Hematopoietic multipotent progenitor cell treated with erythropoietin and hydrocortisone succinate and interleukin-3 and kit ligand, for 6 days (in vitro differentiated cells): ENCODE measurements at regions not wholly inside any gene's neighbourhood (a gene's known extent, or its start where the extent isn't known, plus 50 kb on each side); places are given as distances from the start of the nearest gene placed in this dataset.
"Not testable (repeated sequence)": the region's sequence is repeated elsewhere in the genome, so short reads cannot be mapped to it uniquely, and the experiment has no call there.

Source experiments
- DNase-seq: peaks from one replicate; pipeline ENCODE4 v3.0.0-alpha.2; 2015

DNA sequence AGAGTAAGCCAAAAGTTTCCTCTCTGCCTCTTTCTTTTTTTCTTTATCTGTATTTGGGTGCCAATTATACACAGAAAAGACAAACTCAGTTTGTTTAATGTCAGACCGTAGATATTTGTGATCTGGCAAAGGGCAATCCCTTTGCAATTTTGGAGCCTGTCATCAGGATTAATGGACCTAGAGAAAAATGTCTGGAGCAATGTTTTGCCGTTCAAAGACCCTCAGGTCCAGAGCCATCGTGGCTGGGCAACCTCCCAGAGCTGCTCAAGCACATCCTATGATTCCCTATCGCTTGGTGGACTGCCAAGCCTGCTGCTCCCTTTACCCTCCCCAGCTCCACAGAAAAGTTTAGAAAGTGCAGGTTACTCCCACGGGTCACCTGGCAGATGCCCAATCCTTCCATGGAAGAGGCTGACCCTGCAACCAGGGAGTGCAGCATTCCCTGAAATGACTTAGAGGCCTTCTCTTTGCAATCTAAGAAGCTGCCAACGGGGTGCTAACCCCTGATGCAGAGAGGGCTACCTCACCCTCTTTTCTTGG lies 112.5 kb upstream of the NGF start:
- no peak for DNase-seq

DNA sequence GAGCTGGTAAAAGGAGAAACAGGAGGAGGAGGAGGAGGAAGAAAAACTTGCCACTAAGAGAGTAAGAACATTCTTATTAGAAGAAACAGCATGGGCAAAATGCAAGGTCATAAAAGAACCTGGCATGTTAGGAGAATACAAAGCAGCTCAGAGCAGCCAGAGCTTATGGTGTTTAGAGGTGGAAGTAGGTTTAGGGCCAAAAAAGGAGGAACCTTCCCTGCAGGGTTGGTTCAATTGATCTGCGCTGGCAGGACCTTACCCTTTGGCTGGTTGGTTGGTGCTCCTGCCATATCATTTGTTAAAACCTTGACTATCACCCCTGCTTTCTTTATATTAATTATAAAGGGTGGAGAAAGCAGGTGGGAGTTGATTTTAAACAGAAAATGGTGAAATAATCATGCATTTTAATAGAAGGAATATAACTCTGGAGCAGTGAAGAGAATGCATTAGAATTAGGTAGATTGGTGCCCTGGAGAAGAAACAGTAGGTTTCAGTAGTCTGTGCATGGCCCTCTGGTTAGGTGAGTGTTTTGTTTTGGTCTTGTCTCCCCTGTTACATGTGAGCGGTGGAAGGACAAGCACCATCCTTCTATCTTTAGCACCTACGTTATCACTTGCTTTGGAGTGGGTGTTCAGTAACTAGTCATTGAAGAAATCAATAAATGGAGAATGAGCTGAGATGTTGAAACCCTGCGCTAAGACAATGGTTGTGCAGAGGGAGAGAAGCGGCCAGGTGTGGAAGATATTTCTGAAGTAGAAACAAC lies 110.4 kb upstream of the NGF start:
- no peak for DNase-seq

DNA sequence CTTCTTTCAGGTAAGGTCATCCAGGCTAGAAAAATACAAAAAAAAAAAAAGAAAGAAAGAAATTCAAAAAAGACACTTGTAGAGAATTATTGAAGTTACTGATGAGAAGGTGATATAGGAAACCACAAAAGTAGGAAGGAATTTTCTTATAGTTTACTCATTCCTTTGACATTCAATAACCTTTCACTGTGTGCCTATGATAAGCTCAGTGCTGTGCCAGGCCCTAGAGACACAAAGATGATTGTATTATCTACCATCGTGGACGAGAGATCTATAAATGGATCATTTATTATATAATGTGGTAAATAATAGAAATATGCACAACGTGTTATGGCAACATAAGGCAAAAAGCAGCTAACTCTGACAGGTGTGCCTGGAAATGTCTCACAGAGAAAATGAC lies 109.6 kb upstream of the NGF start:
- no peak for DNase-seq

DNA sequence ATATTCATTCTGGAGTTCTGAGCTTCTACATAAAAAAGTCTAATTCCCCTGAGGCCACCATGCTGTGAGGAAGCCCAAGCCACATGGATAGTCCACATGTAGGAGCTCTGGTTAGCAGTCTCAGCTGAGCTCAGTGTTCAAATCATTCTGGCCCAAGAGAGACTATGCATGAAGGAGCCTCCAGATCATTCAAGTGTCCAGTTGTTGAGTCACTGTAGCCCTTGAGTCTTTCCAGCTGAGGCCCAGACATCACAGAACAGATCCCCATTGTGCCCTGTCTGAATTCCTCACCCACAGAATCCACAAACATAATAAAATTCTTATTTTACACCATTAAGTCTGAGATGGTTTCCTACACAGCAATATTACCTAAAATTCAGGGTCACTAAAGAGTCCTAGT lies 107.0 kb upstream of the NGF start:
- no peak for DNase-seq

DNA sequence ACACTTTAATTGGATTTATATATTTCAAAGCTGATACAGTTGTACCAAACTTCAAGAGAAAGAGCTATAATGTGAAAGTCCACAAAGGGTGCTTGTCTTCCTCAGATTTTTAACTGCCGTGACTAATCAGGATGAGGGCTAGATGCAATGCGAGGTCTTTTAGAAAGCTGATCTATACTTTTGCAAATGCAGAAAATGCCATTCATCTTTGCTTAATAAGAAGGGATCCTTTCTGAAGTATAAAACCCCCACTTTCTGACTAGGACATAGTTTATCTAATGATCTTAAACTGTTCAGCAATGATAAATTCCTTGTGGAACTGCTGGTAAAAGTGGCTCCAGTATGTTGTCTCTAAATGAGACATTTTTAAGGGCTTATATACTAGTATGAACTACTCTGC lies 102.7 kb upstream of the NGF start:
- DNase-seq, result no peak

DNA sequence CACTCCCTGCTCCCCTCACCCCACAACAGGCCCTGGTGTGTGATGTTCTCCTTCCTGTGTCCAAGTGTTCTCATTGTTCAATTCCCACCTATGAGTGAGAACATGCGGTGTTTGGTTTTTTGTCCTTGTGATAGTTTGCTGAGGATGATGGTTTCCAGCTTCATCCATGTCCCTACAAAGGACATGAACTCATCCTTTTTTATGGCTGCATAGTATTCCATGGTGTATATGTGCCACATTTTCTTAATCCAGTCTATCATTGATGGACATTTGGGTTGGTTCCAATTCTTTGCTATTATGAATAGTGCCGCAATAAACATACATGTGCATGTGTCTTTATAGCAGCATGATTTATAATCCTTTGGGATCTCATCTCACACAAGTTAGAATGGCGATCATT lies 101.5 kb upstream of the NGF start:
- not testable (repeated sequence) for DNase-seq

DNA sequence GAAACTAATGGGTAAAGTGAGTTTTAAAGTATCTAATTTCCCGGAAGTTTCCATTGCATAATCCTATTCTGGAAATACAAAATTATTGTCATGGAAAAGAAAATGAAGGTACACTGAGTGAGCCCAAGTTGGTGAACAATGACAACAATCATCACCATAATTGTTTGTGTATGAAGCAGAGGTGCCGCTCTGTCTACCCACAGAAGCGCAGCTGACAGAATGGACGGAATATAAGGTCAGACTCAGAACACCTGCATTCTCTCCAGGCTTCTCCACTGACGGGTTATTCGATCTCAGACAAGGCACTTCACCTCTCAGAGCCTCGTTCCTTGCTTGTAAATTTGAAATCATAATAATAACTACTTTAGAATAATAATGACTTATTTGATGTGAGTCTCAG lies 99.1 kb upstream of the NGF start:
- DNase-seq, result no peak

DNA sequence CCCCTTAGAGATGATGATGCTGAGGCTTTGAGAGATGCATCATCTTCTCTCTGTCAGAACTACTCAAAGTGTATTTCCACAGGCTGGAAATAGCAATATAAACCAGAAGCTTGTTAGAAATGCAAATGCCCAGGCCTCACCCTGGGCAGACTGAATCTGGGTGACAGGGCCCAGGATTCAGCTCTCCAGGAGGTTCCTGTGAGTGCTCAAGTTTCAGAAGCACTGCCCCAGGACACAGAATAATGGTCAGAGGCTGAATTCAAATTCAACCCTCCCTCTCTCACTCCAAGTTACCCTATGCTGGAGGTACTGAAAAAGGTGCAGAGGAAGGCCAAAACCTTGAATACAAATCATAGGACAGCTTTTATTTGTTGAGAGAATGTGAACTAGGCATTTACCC lies 98.5 kb upstream of the NGF start:
- no peak for DNase-seq

DNA sequence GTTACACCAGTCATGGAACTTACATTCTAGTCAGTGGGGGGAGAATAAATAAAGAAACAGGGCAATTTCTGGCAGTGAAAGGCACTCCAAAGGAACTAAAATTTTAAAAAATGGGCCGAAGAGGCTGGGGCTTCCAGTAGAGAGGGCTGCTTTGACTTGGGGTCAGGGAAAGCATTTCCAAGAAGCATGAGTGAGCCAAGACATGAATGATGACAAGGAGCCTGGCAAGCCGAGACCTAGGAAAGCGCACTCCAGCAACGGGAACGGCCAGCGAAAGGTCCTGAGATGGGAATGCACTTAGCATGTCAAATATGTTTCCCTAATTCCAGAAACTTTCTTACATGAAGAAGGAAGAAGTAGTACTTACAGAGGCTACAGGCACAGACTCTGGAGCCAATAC lies 95.4 kb upstream of the NGF start:
- DNase-seq, result no peak

DNA sequence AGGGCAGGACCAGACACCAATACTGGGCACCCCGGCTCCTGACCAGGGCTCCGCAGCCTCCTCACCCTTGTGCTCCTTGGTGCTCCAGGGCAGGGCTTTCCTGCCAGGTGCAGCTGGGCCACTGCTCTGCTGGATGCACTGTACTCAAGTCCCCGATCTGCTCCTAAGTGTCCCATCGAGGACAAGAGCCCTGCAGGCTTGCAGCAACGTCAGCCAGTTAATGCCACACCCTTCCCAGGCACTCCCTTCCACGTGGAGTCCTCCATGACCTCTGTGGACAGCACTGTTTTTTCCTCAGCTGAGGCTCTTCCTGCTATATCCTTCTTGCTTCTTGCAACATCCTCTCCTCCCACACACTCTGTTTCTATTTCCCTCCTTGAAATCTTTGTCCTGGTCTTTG lies 94.0 kb upstream of the NGF start:
- no peak for DNase-seq

DNA sequence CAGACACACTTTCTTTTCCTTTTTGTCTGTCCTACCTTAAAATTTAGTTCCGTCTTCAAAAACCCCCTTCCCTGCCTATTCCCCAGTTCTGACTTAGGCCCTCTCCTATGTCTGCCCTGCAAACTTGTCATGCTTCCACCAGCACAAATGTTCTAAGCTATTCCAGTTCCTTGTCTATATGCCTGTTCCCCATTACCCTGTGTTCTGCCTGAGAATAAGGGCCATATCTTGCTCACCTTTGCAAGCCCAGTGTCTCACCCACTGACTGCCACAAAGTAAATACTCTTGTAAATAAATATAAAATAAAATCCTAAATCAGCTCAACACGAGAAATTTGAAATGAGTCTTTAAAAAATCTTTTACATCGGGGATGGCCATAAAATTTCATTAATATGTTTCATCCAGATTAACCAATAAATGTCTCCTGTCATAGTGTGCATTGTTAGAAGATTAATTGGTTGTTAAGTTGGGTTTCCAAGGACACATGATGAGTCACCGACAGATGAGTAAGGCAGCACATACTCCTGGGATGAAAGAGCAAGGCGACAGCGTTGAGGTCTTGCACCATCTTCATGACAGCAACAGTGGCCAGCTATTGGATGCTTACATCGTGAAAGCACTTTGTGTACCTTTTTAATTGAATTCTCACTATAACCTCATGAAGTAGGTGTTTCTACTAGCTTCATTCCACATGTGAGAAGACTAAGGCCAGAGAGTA lies 92.6 kb upstream of the NGF start:
- no peak for DNase-seq

DNA sequence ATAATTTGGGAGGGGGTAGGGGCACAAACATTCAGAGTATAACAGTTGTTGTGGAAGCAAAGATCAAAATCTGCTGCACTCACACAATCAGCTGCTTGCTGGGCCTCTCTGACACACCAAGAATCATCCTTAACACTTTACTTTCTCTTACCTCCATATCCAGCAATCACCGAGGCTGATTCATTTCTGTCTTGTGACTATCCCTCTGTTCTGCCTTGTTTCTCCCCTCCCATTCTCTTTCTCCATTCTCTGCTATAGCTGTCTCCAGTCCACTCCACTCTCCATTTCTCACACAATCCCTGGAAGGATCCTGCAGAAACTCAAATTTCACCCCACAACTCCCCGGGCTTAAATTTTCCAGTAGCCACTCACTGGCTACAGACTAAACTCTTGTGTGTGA lies 91.8 kb upstream of the NGF start:
- no peak for DNase-seq

DNA sequence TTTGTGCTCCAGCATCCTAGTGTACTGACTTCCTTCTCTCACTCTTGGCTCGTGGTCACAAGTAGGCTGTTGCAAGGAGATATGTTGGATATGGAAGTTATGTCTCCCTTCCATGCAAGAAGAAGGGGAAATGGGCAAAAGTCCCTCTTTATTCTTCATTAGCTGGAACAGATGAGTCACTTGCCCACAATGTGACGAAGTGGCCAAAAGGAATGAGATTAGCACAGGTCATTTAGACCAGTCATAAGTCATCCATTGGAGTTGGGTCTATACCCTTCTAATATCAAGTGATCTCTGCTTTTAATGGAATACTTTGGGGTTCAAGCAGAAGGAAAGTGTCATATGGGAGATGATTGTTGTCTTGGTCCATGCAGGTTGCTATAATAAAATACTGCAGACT lies 91.2 kb upstream of the NGF start:
- DNase-seq, result no peak

DNA sequence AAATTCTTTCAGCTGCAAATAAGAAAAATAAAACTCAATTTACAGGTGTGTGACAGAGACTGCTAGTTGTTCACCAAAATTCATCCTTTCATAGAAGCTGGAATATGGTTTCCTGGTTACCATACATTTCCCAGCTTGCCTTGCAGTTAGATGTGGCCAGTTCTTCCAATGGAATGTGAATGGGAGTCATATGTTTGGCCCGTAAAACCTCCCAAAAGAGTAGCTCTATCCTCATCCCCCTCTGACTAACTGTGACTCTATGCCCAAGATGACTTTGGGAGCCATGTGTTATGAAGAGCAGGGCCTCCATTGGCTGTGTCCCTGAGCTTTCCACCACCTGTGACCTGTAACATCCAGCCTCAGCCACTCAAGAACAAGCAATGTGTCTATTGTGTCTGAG lies 90.6 kb upstream of the NGF start:
- no peak for DNase-seq

DNA sequence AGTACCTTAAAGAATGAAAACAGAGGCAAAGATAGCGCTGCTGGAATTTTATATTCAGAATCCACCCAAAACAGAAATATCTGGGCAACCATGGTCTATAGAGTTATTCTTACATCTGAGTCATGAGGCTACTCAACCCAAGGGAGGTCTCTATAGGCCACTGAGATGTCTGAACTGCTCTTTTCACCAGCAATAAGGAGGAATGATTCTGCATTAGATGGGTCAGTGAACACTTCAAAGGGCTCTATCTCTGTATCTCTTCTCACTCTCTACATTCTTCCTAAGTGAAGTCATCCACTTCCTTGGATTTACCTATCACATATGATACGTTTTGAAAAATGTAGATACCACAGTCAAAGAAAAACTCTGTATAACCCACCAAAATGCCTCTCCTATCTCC lies 90.2 kb upstream of the NGF start:
- no peak for DNase-seq

DNA sequence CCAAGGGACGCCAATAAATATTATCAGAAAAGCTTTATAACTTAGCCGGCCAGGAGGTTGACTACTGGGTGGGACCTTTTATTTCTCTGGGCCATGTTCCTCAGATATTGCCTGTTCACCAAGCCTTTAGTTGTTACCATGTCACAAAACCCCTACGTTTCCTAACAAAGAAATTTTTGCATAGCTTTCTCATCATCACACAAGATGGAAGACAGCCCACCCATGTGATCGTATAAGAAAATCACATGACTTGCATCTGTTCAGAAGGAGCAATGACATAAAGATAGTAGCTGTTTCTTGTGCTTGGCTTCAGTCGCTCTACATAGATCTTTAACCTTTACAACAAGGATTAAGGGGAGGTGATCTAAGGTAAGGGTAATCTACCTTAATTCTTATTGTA lies 88.9 kb upstream of the NGF start:
- DNase-seq, result no peak

DNA sequence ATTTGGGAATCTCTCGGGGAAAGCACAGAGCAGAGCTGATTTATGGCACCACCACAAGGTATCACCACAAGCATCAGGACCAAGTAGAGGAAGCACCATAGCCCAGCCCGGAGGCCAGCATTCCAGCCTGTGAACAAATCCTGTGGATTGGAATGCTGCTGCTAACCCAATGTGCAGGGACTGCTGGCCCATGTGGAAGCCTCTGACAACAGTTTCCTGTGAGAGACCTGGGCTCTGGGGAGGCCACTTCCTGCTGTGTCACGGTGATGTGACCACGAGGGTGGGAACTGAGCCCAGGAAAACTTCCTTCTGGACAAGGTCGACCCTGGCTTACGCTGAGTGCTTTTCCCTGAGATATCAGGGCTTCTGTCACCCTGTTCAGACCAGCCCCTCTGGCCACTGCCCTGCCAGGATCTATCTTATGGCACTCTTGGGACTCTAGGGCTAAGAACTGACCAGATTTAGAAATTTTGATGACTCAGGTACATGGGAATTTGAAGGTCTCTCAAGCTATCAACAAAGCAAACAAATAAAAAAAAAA lies 88.3 kb upstream of the NGF start:
- DNase-seq, result no peak

DNA sequence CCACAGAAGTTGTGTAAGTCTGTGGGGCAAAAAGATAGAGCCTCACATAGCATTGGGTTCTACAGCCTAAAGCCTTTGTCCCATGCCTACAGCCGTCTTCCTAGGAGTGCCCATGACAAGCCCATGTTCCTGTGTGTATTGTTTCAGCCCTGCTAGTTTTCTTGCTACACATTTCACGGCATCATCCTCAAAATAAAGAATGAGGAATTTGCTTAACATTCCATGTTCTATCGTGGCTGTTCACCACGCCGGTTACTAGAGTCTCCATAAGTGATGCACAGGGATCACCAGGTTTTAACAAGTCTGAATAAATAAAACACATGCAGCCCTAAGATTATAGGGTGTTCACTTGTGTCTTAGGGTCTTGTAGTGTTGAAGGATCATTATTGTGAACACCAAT lies 87.4 kb upstream of the NGF start:
- DNase-seq, result no peak

DNA sequence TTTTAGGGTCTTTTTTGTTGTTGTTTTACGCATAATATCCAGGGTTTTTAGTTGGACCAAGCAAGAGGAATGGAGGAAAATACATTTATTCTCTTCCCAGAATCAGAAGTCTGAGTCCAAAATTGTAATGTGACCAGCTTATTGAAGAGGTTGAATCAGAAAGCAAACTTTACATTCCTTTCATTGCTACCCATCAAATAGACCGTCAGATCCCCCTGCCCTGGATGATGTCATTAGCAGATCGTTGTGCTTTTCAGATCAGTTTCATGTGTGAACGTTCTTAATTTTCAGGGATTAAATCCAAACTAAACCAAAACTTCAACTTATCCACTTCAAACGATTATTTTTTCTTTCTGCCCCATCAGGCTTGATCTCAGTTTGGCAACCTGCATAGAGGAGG lies 85.7 kb upstream of the NGF start:
- DNase-seq, result no peak

DNA sequence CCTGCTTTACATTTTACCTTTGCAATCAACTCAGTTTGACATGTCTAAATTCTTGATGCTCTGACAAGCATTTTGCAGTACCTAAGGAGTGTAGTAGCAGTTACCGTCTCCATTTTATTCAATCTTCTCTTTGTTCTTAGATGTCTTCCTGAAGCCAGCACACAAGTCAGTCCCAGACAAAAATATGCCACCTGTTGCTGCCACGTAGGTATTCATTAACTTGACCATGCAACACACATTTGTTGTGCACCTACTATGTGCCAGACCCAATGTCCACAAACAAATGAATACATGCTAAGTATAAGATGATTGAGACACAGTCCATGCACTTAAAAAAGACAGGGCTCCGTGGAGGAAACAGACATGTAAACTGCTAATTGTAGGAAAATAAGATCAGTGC lies 81.5 kb upstream of the NGF start:
- no peak for DNase-seq

DNA sequence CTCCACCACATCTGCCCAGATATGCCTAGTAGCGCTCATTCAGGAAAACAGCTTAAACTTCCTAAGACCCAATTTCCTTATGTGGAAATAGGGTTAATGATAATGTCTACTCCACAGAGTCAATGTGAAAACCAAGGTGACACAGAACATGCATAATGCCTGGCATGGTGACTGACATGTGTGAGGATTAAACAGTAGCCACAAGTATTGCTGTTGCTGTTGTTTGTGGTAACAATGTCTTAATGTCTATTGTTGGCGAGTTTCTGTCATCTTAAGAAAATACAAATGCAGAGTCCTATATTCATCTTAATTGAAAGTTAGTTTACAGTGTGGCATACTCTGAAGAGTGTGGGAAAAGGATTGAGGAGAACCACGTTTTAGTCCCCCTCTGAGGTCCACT lies 75.6 kb upstream of the NGF start:
- DNase-seq, result no peak

DNA sequence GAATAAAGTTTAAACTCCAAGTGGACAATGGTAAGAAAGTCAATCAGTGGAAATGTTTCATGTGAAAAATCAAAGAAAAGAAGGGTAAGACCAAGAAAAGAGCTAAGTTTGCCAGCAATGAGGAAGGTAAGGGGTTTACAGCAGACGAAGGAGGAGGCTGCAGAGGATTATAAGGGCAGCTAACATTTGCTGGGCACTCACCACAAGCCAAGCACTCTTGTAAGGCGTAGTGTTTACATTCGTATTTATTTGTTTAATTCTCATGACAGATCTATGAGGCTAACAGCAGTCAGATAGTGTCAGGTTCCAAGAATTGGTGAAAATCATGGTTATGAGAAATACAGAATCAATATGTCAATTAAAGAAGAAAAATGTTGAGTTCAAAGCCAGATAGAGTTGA lies 75.2 kb upstream of the NGF start:
- DNase-seq, result no peak

DNA sequence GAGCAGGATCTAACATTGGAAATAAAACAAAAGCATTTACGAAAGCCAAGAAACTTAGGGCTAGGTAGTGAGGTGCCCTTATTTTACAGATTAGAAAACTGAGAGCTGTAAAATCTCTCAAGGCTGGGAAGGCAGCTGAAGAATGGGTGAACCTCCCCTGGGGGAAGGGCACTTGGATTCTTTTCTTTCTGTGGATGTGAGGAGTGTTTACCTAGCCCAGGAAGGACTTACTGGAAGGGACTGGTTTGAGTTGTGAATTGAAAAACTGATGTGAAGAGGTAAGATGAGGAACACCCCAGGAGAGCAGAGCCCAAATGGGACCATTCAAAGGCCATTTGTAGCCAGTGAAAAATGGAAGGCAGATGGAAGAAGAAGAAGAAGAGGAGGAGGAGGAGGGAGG lies 74.7 kb upstream of the NGF start:
- DNase-seq, result no peak

DNA sequence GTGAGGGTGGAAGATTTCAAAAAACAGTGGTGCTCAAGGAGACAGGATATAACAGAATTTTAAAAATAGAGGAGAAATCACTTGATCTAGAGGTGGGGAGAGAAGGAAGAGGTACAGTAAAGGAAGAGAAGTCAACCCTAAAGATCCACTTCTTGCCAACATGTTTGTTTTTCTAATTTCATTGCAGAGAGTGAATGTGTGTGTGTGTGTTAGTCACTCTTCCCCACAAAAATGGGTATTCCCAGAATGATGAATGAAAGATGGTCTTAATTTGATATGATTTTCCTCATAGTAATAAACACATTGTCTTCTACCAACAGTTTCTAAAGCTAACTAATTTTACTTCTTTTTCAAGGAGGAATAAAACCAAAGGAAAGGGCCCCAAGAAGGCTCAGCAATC lies 74.2 kb upstream of the NGF start:
- DNase-seq, result no peak
